Fibroblast of lung (primary cell): ENCODE measurements at regions not wholly inside any gene's neighbourhood (a gene's known extent, or its start where the extent isn't known, plus 50 kb on each side); places are given as distances from the start of the nearest gene placed in this dataset.

Experiments
- DNase-seq, 2 donors: peaks; one replicate each; pipeline versions ENCODE4 v3.0.0 to v3.0.0-alpha.2; 2010; ENCODE audit warnings: low read depth in 2 of 2
- H2AFZ ChIP-seq: 2 replicates; pipeline ENCODE4 v1.5.1; 2012; ENCODE audit warnings: low read length, control low read depth, inconsistent platforms
- H3K27ac ChIP-seq: 2 replicates; pipeline ENCODE4 v1.5.1; 2011; ENCODE audit warnings: low read length, control low read depth; ENCODE audit not compliant: insufficient read depth
- H3K27me3 ChIP-seq: 2 replicates; pipeline ENCODE4 v1.5.1; 2011; ENCODE audit warnings: mild to moderate bottlenecking, low read length; ENCODE audit not compliant: control insufficient read depth, insufficient read depth
- H3K36me3 ChIP-seq: 2 replicates; pipeline ENCODE4 v1.5.1; 2011; ENCODE audit warnings: low read length; ENCODE audit not compliant: control insufficient read depth, insufficient read depth
- H3K4me1 ChIP-seq: 2 replicates; pipeline ENCODE4 v1.5.1; 2011; ENCODE audit warnings: low read length; ENCODE audit not compliant: control insufficient read depth, insufficient read depth; ENCODE audit errors: extremely low read depth
- H3K4me2 ChIP-seq: 2 replicates; pipeline ENCODE4 v1.5.1; 2011; ENCODE audit warnings: low read length, control low read depth; ENCODE audit not compliant: insufficient read depth; ENCODE audit errors: extremely low read depth
- H3K4me3 ChIP-seq, 4 experiments: fragments of 200-600 bp in 1 of 4; sonication (generic) in 1 of 4; replicated peaks in 1 of 4; 2 replicates each; pipeline ENCODE4 v1.5.1; 2011 to 2016; ENCODE audit warnings: low read length in 4 of 4, low read depth in 3 of 4, mild to moderate bottlenecking in 3 of 4, control low read depth in 2 of 4, inconsistent platforms in 1 of 4, mixed read lengths in 1 of 4; ENCODE audit not compliant: insufficient read depth in 1 of 4; ENCODE audit errors: control extremely low read depth in 1 of 4
- H3K79me2 ChIP-seq: 2 replicates; pipeline ENCODE4 v1.5.1; 2012; ENCODE audit warnings: mild to moderate bottlenecking, low read length, inconsistent platforms; ENCODE audit not compliant: control insufficient read depth, insufficient read depth
- H3K9ac ChIP-seq: 2 replicates; pipeline ENCODE4 v1.5.1; 2011; ENCODE audit warnings: mild to moderate bottlenecking, low read length, control low read depth; ENCODE audit not compliant: insufficient read depth
- H3K9me3 ChIP-seq: 2 replicates; pipeline ENCODE4 v1.5.1; 2012; ENCODE audit warnings: low read depth, low read length; ENCODE audit not compliant: control insufficient read depth, insufficient read depth
- H4K20me1 ChIP-seq: 2 replicates; pipeline ENCODE4 v1.5.1; 2011; ENCODE audit warnings: low read length; ENCODE audit not compliant: control insufficient read depth, insufficient read depth; ENCODE audit errors: extremely low read depth
- CTCF ChIP-seq, 2 donors: IDR thresholded peaks in 1 of 2; conservative IDR thresholded peaks in 1 of 2; 1 replicate in 1 of 2; 2 replicates in 1 of 2; pipeline ENCODE4 v1.5.1; 2011 to 2012; ENCODE audit warnings: low read length in 2 of 2, control low read depth in 1 of 2, inconsistent platforms in 1 of 2, low read depth in 1 of 2, mild to moderate bottlenecking in 1 of 2
- EZH2 ChIP-seq: IDR thresholded peaks from 2 replicates; pipeline ENCODE4 v1.5.1; 2012; ENCODE audit warnings: low read length, control low read depth, mild to moderate bottlenecking; ENCODE audit errors: missing control alignments

GRCh38 chr20:11795071-11795615, 122.5 kb upstream of the BTBD3 start:
- Histone ChIP-seq H3K4me2 (no peak overlapping the region), H3K4me3 (no peak overlapping the region), H4K20me1 (no peaks in the 10 kb centered on the region), H3K9ac (no peak overlapping the region), H2AFZ (no peak overlapping the region), H3K4me1 (no peaks in the 10 kb centered on the region), H3K27ac (no peak overlapping the region), H3K36me3 (no peaks in the 10 kb centered on the region), H3K27me3 (no peaks in the 10 kb centered on the region), H3K79me2 (no peaks in the 10 kb centered on the region), H3K9me3 (no peaks in the 10 kb centered on the region)
- DNase-seq: no peak
- TF ChIP-seq CTCF (conservative IDR thresholded peaks at IDR 0.05 in 1 of 2, IDR thresholded peaks at IDR 0.05 in 1 of 2; ENCODE audit: low read depth in 1 of 2, low read length in 2 of 2) (no peak), EZH2 (no peak)

- no peak overlapping the region for H3K27ac ChIP-seq
- H2AFZ ChIP-seq: no peak overlapping the region
- no peak overlapping the region for H3K4me2 ChIP-seq
- no peak overlapping the region for H3K4me3 ChIP-seq
- H3K36me3 ChIP-seq: no peaks in the 10 kb centered on the region
- no peaks in the 10 kb centered on the region for H3K27me3 ChIP-seq
- peak; percentile 19 to 70 for DNase-seq
- no peaks in the 10 kb centered on the region for H4K20me1 ChIP-seq
- H3K4me1 ChIP-seq: no peaks in the 10 kb centered on the region
- no peaks in the 10 kb centered on the region for H3K9me3 ChIP-seq
- H3K9ac ChIP-seq: no peak overlapping the region
- TF ChIP-seq EZH2: no peak
- no peak for TF ChIP-seq CTCF (conservative IDR thresholded peaks at IDR 0.05 in 1 of 2, IDR thresholded peaks at IDR 0.05 in 1 of 2; ENCODE audit: low read depth in 1 of 2, low read length in 2 of 2)
- H3K79me2 ChIP-seq: no peaks in the 10 kb centered on the region
These were observed 121.7 kb upstream of the BTBD3 start for GRCh38 chr20:11796026-11796425.

DNA sequence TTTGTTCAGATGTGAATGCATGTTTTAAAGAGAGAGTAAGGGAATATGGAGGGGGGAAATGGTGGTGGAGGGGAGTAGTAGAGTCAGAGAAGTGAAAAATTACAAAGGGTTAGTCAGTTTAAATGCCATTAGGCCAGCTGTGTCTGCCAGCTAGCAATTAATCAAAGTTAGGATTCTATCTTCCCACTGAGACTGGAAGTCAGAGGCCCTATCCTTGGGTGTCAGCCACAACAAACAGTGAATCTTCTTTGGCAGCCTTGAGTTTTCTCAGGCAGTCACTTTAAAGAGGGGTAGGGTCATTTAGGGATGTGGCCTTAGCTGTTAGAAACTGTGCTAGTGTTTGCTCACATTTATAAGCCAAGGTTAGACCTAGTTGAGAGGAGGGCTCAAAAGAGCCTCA, 120.5 kb upstream of the BTBD3 start:
- peak in 1 of 2 donors; percentile 44 for DNase-seq
- Histone ChIP-seq H3K9me3 (no peaks in the 10 kb centered on the region), H4K20me1 (no peaks in the 10 kb centered on the region), H3K27me3 (no peaks in the 10 kb centered on the region), H3K9ac (no peak overlapping the region), H3K4me1 (no peaks in the 10 kb centered on the region), H3K4me3 (no peak overlapping the region), H3K79me2 (no peaks in the 10 kb centered on the region), H3K36me3 (no peaks in the 10 kb centered on the region), H2AFZ (no peak overlapping the region), H3K4me2 (no peak overlapping the region), H3K27ac (no peak overlapping the region)
- no peak for TF ChIP-seq CTCF (conservative IDR thresholded peaks at IDR 0.05 in 1 of 2, IDR thresholded peaks at IDR 0.05 in 1 of 2; ENCODE audit: low read depth in 1 of 2, low read length in 2 of 2)
- TF ChIP-seq EZH2: no peak
